ENCODE measurements at regions not wholly inside any gene's neighbourhood (a gene's known extent, or its start where the extent isn't known, plus 50 kb on each side); places are given as distances from the start of the nearest gene placed in this dataset.
A peak's percentile ranks its signal among the peaks of the same experiment; 100 is the strongest.

DNA sequence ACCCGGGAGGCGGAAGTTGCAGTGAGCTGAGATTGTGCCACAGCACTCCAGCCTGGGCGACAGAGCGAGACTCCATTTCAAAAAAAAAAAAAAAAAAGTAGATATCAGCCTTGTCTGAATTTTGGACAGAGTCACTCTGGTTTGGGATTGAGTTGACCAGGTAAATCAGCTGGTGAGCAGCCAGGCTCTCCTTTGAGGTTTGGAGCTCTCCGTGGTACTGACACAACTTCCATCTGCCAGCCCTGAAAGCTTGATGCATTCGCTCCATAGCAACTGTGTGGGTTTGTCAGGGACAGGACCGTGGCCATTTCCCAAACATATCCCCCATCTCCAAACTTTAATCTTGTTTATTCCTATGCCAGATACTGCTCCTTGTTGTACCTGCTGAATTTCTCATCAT lies 155.2 kb downstream of the DMRTA2 start:
- H3K4me1 Mint-ChIP-seq, result no peaks in the 10 kb centered on the region
- H3K4me3 Mint-ChIP-seq, result no peak overlapping the region
- TF ChIP-seq, protein P1, sequence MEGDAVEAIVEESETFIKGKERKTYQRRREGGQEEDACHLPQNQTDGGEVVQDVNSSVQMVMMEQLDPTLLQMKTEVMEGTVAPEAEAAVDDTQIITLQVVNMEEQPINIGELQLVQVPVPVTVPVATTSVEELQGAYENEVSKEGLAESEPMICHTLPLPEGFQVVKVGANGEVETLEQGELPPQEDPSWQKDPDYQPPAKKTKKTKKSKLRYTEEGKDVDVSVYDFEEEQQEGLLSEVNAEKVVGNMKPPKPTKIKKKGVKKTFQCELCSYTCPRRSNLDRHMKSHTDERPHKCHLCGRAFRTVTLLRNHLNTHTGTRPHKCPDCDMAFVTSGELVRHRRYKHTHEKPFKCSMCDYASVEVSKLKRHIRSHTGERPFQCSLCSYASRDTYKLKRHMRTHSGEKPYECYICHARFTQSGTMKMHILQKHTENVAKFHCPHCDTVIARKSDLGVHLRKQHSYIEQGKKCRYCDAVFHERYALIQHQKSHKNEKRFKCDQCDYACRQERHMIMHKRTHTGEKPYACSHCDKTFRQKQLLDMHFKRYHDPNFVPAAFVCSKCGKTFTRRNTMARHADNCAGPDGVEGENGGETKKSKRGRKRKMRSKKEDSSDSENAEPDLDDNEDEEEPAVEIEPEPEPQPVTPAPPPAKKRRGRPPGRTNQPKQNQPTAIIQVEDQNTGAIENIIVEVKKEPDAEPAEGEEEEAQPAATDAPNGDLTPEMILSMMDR (IDR thresholded peaks at IDR 0.05), result no peak
- no peaks in the 10 kb centered on the region for H3K36me3 Mint-ChIP-seq (ENCODE audit: low read depth)
- DNase-seq, result peak; percentile 52
- no peak overlapping the region for H3K27ac Mint-ChIP-seq
- H3K27me3 Mint-ChIP-seq (ENCODE audit: low read depth, poor library complexity), result peaks cover 6% of the 10 kb centered on the region
- peaks cover 66% of the 10 kb centered on the region for H3K9me3 Mint-ChIP-seq

DNA sequence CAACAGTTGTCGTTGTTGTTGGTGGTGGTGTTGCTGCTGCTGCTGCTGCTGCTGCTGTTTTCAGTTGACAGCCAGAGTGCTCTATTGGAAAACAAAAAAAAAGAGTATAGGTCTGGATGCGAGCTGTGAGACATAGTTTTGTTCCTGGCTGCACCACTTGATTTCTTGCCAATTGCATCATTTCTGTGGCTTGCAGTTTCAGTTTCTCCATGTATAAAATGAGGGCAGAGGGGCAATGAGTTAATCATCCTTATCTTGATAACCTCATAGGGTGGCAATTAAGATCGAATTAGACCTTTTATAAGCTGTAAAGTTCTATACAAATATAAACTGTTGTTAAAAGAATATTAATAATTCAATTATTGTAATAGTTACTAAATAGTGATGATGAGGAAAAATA lies 156.7 kb downstream of the DMRTA2 start:
- no peak for DNase-seq
- H3K9me3 Mint-ChIP-seq, result peaks cover 68% of the 10 kb centered on the region
- no peaks in the 10 kb centered on the region for H3K36me3 Mint-ChIP-seq (ENCODE audit: low read depth)
- H3K4me3 Mint-ChIP-seq, result no peak overlapping the region
- no peak overlapping the region for H3K27ac Mint-ChIP-seq
- no peaks in the 10 kb centered on the region for H3K4me1 Mint-ChIP-seq
- TF ChIP-seq, protein P1 (IDR thresholded peaks at IDR 0.05), result no peak
- H3K27me3 Mint-ChIP-seq (ENCODE audit: low read depth, poor library complexity), result peaks cover 6% of the 10 kb centered on the region

DNA sequence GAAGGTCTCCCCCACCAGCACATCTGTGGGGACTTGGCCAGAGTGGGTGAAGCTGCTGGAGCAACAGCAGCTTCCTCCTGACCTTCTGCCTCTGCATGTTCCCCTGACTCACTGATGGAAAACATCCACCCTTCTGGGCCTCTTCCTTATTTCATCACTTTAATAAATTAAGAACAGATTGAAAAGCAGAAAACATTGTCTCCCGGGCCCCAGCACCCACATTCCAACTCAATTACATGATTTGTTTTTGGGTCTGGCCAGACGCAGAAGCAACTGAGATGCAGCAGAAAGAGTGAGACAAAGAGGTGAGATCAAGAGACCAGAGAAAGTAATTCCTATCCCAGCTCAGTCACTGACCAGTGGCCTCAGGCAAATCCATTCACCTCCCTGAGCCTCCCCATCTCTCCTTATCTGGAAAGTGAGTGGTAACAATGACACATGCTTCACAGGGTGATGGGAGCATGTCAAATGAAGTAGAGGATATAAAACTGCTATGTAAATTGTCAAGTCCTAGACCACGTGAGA lies 157.1 kb downstream of the ELAVL4 start:
- H3K4me3 Mint-ChIP-seq, result no peak overlapping the region
- H3K27me3 Mint-ChIP-seq (ENCODE audit: low read depth, poor library complexity), result peaks cover 6% of the 10 kb centered on the region
- TF ChIP-seq, protein P1 (IDR thresholded peaks at IDR 0.05), result no peak
- no peaks in the 10 kb centered on the region for H3K4me1 Mint-ChIP-seq
- DNase-seq, result no peak
- H3K27ac Mint-ChIP-seq, result no peak overlapping the region
- peaks cover 72% of the 10 kb centered on the region for H3K9me3 Mint-ChIP-seq
- no peaks in the 10 kb centered on the region for H3K36me3 Mint-ChIP-seq (ENCODE audit: low read depth)

DNA sequence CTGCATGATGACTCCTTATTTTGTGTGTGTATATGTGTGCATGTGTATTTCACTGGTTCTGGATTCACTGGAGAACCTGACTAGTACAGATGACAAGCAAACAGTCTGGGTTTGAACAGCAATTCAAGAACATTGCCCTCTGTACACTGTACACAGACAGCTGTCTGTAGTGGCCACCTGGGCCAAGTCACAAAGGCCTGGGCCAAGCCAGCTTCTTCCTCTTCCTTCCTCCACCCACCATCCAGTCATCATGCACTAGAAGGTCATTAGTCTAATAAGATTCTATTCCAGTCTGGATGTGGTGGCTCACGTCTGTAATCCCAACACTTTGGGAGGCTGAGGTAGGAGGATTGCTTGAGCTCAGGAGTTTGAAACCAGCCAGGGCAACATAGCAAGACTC lies 155.9 kb downstream of the ELAVL4 start:
- Mint-ChIP-seq H3K4me1 (no peaks in the 10 kb centered on the region), H3K36me3 (ENCODE audit: low read depth) (no peaks in the 10 kb centered on the region), H3K4me3 (no peak overlapping the region), H3K9me3 (peaks cover 74% of the 10 kb centered on the region), H3K27me3 (ENCODE audit: low read depth, poor library complexity) (peaks cover 6% of the 10 kb centered on the region), H3K27ac (no peak overlapping the region)
- TF ChIP-seq, protein P1 (IDR thresholded peaks at IDR 0.05), result no peak
- DNase-seq, result no peak

DNA sequence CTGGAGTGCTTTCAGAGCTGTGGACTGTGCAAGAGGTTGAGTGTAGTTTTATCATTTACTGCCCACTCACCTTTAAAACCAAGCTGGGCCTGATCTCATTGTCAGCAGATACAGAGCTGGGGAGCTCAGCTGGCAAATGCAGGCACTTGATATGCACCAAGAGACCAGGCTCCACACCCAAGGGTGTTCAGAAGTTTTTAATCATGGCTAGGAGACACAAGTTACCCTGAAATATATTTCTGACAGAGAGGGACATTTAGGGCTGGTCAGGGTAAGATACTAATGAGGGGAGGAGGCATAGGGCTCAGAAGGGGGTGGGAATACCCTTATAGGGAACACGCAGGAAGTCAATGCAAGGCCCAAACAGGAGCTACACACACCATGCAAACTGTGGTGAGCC lies 153.7 kb downstream of the ELAVL4 start:
- H3K9me3 Mint-ChIP-seq, result peaks cover 76% of the 10 kb centered on the region
- no peak overlapping the region for H3K27ac Mint-ChIP-seq
- DNase-seq, result no peak
- no peaks in the 10 kb centered on the region for H3K36me3 Mint-ChIP-seq (ENCODE audit: low read depth)
- no peaks in the 10 kb centered on the region for H3K4me1 Mint-ChIP-seq
- H3K27me3 Mint-ChIP-seq (ENCODE audit: low read depth, poor library complexity), result peaks cover 2% of the 10 kb centered on the region
- no peak overlapping the region for H3K4me3 Mint-ChIP-seq
- TF ChIP-seq, protein P1 (IDR thresholded peaks at IDR 0.05), result no peak

DNA sequence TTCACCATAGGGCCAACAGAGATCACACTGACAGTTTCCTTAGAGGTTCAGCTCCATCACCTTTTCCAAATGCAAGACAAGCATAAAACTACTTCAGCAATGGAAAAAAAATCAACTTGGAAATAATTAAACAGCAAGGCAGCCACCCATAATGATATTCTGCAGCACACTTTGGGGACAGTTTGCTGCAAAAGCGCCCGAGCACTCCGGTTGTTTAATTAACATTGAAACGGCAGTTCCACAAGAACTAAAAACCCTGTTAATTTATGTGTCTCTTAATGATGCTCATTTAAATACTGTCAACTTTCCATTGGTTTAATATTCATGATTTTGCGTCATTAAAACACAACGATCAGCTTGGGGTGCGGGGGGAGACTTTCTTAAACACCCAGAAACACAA lies 153.2 kb downstream of the ELAVL4 start:
- no peaks in the 10 kb centered on the region for H3K4me1 Mint-ChIP-seq
- TF ChIP-seq, protein P1 (IDR thresholded peaks at IDR 0.05), result no peak
- H3K4me3 Mint-ChIP-seq, result no peak overlapping the region
- no peaks in the 10 kb centered on the region for H3K36me3 Mint-ChIP-seq (ENCODE audit: low read depth)
- H3K9me3 Mint-ChIP-seq, result peaks cover 74% of the 10 kb centered on the region
- H3K27ac Mint-ChIP-seq, result no peak overlapping the region
- no peak for DNase-seq
- H3K27me3 Mint-ChIP-seq (ENCODE audit: low read depth, poor library complexity), result peaks cover 2% of the 10 kb centered on the region

Data from nephron progenitor cell (in vitro differentiated cells).